ENCODE measurements at regions not wholly inside any gene's neighbourhood (a gene's known extent, or its start where the extent isn't known, plus 50 kb on each side); places are given as distances from the start of the nearest gene placed in this dataset.

GRCh38 chr13:75173457-75174356 lies 308.3 kb downstream of the TBC1D4 start (continued):
- TF ChIP-seq, protein P1, sequence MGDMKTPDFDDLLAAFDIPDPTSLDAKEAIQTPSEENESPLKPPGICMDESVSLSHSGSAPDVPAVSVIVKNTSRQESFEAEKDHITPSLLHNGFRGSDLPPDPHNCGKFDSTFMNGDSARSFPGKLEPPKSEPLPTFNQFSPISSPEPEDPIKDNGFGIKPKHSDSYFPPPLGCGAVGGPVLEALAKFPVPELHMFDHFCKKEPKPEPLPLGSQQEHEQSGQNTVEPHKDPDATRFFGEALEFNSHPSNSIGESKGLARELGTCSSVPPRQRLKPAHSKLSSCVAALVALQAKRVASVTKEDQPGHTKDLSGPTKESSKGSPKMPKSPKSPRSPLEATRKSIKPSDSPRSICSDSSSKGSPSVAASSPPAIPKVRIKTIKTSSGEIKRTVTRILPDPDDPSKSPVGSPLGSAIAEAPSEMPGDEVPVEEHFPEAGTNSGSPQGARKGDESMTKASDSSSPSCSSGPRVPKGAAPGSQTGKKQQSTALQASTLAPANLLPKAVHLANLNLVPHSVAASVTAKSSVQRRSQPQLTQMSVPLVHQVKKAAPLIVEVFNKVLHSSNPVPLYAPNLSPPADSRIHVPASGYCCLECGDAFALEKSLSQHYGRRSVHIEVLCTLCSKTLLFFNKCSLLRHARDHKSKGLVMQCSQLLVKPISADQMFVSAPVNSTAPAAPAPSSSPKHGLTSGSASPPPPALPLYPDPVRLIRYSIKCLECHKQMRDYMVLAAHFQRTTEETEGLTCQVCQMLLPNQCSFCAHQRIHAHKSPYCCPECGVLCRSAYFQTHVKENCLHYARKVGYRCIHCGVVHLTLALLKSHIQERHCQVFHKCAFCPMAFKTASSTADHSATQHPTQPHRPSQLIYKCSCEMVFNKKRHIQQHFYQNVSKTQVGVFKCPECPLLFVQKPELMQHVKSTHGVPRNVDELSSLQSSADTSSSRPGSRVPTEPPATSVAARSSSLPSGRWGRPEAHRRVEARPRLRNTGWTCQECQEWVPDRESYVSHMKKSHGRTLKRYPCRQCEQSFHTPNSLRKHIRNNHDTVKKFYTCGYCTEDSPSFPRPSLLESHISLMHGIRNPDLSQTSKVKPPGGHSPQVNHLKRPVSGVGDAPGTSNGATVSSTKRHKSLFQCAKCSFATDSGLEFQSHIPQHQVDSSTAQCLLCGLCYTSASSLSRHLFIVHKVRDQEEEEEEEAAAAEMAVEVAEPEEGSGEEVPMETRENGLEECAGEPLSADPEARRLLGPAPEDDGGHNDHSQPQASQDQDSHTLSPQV (IDR thresholded peaks at IDR 0.05), result no peak
- TF ChIP-seq CCNT2 (IDR thresholded peaks at IDR 0.05; ENCODE audit: borderline replicate concordance, extremely low read depth, insufficient read length, low read depth, low read length), result no peak
- no peak for TF ChIP-seq NEUROD1 (IDR thresholded peaks at IDR 0.05; ENCODE audit: borderline replicate concordance, low read depth, low read length, partially characterized antibody)
- TF ChIP-seq, protein P2, sequence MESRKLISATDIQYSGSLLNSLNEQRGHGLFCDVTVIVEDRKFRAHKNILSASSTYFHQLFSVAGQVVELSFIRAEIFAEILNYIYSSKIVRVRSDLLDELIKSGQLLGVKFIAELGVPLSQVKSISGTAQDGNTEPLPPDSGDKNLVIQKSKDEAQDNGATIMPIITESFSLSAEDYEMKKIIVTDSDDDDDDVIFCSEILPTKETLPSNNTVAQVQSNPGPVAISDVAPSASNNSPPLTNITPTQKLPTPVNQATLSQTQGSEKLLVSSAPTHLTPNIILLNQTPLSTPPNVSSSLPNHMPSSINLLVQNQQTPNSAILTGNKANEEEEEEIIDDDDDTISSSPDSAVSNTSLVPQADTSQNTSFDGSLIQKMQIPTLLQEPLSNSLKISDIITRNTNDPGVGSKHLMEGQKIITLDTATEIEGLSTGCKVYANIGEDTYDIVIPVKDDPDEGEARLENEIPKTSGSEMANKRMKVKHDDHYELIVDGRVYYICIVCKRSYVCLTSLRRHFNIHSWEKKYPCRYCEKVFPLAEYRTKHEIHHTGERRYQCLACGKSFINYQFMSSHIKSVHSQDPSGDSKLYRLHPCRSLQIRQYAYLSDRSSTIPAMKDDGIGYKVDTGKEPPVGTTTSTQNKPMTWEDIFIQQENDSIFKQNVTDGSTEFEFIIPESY (CRISPR knock-in tag; IDR thresholded peaks at IDR 0.05), result no peak
- no peak for TF ChIP-seq TCFL5 (CRISPR knock-in tag; conservative IDR thresholded peaks at IDR 0.05)
- TF ChIP-seq IRF9 (tag; IDR thresholded peaks at IDR 0.05), result no peak
- TF ChIP-seq, protein P3, sequence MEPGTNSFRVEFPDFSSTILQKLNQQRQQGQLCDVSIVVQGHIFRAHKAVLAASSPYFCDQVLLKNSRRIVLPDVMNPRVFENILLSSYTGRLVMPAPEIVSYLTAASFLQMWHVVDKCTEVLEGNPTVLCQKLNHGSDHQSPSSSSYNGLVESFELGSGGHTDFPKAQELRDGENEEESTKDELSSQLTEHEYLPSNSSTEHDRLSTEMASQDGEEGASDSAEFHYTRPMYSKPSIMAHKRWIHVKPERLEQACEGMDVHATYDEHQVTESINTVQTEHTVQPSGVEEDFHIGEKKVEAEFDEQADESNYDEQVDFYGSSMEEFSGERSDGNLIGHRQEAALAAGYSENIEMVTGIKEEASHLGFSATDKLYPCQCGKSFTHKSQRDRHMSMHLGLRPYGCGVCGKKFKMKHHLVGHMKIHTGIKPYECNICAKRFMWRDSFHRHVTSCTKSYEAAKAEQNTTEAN (CRISPR knock-in tag; IDR thresholded peaks at IDR 0.05), result no peak
- TF ChIP-seq, protein P4, sequence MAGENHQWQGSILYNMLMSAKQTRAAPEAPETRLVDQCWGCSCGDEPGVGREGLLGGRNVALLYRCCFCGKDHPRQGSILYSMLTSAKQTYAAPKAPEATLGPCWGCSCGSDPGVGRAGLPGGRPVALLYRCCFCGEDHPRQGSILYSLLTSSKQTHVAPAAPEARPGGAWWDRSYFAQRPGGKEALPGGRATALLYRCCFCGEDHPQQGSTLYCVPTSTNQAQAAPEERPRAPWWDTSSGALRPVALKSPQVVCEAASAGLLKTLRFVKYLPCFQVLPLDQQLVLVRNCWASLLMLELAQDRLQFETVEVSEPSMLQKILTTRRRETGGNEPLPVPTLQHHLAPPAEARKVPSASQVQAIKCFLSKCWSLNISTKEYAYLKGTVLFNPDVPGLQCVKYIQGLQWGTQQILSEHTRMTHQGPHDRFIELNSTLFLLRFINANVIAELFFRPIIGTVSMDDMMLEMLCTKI (IDR thresholded peaks at IDR 0.05; ENCODE audit: partially characterized antibody), result no peak
- no peak for TF ChIP-seq POLR2H (tag; IDR thresholded peaks at IDR 0.05; ENCODE audit: low read depth)
- no peak for TF ChIP-seq MTA1 (IDR thresholded peaks at IDR 0.05; ENCODE audit: borderline replicate concordance)
- TF ChIP-seq TBP (optimal IDR thresholded peaks at IDR 0.05; ENCODE audit: low read depth, low read length), result no peak

Data from K562 (cell line).